ENCODE measurements at regions not wholly inside any gene's neighbourhood (a gene's known extent, or its start where the extent isn't known, plus 50 kb on each side); places are given as distances from the start of the nearest gene placed in this dataset.

- intact Hi-C loops (cut with micrococcal nuclease), result no loop called here
- TF ChIP-seq, protein P1, sequence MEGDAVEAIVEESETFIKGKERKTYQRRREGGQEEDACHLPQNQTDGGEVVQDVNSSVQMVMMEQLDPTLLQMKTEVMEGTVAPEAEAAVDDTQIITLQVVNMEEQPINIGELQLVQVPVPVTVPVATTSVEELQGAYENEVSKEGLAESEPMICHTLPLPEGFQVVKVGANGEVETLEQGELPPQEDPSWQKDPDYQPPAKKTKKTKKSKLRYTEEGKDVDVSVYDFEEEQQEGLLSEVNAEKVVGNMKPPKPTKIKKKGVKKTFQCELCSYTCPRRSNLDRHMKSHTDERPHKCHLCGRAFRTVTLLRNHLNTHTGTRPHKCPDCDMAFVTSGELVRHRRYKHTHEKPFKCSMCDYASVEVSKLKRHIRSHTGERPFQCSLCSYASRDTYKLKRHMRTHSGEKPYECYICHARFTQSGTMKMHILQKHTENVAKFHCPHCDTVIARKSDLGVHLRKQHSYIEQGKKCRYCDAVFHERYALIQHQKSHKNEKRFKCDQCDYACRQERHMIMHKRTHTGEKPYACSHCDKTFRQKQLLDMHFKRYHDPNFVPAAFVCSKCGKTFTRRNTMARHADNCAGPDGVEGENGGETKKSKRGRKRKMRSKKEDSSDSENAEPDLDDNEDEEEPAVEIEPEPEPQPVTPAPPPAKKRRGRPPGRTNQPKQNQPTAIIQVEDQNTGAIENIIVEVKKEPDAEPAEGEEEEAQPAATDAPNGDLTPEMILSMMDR (IDR thresholded peaks at IDR 0.05), result no peak
- CTCF ChIA-PET, result no interaction called here
- peaks cover 4% of the 10 kb centered on the region for H3K27me3 Mint-ChIP-seq
- no peaks in the 10 kb centered on the region for H3K36me3 Mint-ChIP-seq (ENCODE audit: low read depth)
- DNase-seq (no peak), ATAC-seq (no peak)
- H3K4me1 Mint-ChIP-seq (ENCODE audit: low read depth), result no peaks in the 10 kb centered on the region
- no peaks in the 10 kb centered on the region for H3K9me3 Mint-ChIP-seq
- no peak overlapping the region for H3K27ac Mint-ChIP-seq
- POLR2A ChIA-PET, result no interaction called here
- H3K4me3 Mint-ChIP-seq, result no peak overlapping the region
These were observed 86.3 kb upstream of the SEMA6A start for GRCh38 chr5:116660929-116661328.

- CTCF ChIA-PET, result interaction anchor here (1.2 kb wide), 1 partner anchor 82 kb away, joined by 3 read pairs; no protein-coding TSS in a partner anchor
- Mint-ChIP-seq H3K4me1 (ENCODE audit: low read depth) (no peaks in the 10 kb centered on the region), H3K4me3 (no peak overlapping the region), H3K27ac (no peak overlapping the region), H3K27me3 (peaks cover 2% of the 10 kb centered on the region), H3K36me3 (ENCODE audit: low read depth) (no peaks in the 10 kb centered on the region), H3K9me3 (no peaks in the 10 kb centered on the region)
- TF ChIP-seq, protein P1 (IDR thresholded peaks at IDR 0.05), result no peak
- no peak for ATAC-seq
- POLR2A ChIA-PET, result no interaction called here
- DNase-seq, result no peak
- intact Hi-C loops (cut with micrococcal nuclease), result no loop called here
These were observed 84.2 kb upstream of the SEMA6A start for GRCh38 chr5:116658830-116659229.

DNA sequence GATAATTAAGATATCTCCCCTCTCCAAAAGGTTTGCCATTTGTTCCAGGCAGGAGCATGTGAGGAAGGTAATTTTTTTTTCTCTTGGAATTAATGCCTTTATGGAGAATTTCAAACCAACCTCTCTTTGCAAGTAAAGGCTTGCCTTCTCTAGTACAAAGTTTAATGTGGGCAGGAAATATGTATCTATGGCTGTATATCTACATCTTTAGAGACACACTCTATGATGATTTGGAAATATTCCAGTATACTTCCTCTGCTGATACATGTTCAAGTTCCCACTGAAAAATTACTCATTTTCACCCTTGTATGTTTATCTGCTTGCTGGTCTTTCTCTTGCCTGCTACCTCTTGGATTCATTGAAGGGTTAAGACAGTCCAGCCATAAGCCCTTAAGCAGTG, 83.5 kb upstream of the SEMA6A start:
- TF ChIP-seq, protein P1 (IDR thresholded peaks at IDR 0.05), result no peak
- Mint-ChIP-seq H3K4me1 (ENCODE audit: low read depth) (no peaks in the 10 kb centered on the region), H3K36me3 (ENCODE audit: low read depth) (no peaks in the 10 kb centered on the region), H3K27ac (no peak overlapping the region), H3K27me3 (peaks cover 2% of the 10 kb centered on the region), H3K9me3 (no peaks in the 10 kb centered on the region), H3K4me3 (no peak overlapping the region)
- intact Hi-C loops (cut with micrococcal nuclease), result no loop called here
- ChIA-PET POLR2A (no interaction called here), CTCF (interaction anchor here (1.2 kb wide), 1 partner anchor 82 kb away, joined by 3 read pairs; no protein-coding TSS in a partner anchor)
- DNase-seq (no peak), ATAC-seq (no peak)

- TF ChIP-seq, protein P1 (IDR thresholded peaks at IDR 0.05), result no peak
- ChIA-PET CTCF (interaction anchor here (0.6 to 0.9 kb wide), 2 partner anchors 12 to 22 kb away, joined by 3 read pairs; no protein-coding TSS in a partner anchor), POLR2A (no interaction called here)
- Mint-ChIP-seq H3K9me3 (no peaks in the 10 kb centered on the region), H3K27ac (no peak overlapping the region), H3K4me3 (no peak overlapping the region), H3K27me3 (peaks cover 2% of the 10 kb centered on the region), H3K4me1 (ENCODE audit: low read depth) (no peaks in the 10 kb centered on the region), H3K36me3 (ENCODE audit: low read depth) (no peaks in the 10 kb centered on the region)
- ATAC-seq (no peak), DNase-seq (no peak)
- intact Hi-C loops (cut with micrococcal nuclease), result no loop called here
These were observed 80.8 kb upstream of the SEMA6A start for GRCh38 chr5:116655431-116655830.

DNA sequence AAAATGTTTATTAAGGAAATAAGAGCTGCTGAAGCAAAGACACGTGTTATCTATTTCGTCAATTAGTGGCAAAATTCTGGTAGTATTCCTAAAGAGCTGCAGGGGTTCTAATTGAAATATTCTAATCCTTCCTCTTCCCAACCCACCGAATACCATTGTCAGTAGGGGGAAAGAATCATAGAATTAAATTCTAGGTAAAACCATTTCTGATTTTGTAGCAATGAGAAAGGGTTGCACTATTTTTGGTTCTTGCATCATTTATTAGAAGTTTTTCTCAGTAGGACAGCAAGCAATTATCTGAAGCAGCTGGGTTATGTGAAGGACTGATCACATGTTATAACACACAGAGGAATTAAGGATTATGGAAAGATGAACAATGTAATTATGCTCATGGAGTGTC, 80.3 kb upstream of the SEMA6A start:
- H3K27me3 Mint-ChIP-seq, result peaks cover 2% of the 10 kb centered on the region
- H3K9me3 Mint-ChIP-seq, result no peaks in the 10 kb centered on the region
- ChIA-PET POLR2A (no interaction called here), CTCF (no interaction called here)
- H3K27ac Mint-ChIP-seq, result no peak overlapping the region
- TF ChIP-seq, protein P1 (IDR thresholded peaks at IDR 0.05), result no peak
- no peaks in the 10 kb centered on the region for H3K4me1 Mint-ChIP-seq (ENCODE audit: low read depth)
- no peak for DNase-seq
- ATAC-seq, result no peak
- no peaks in the 10 kb centered on the region for H3K36me3 Mint-ChIP-seq (ENCODE audit: low read depth)
- no peak overlapping the region for H3K4me3 Mint-ChIP-seq
- intact Hi-C loops (cut with micrococcal nuclease), result no loop called here
